OCI-LY1 (cell line): ENCODE measurements at regions not wholly inside any gene's neighbourhood (a gene's known extent, or its start where the extent isn't known, plus 50 kb on each side); places are given as distances from the start of the nearest gene placed in this dataset.

Experiments used
- CTCF ChIP-seq: fragments of 200-600 bp; sonication (generic), shearing (Covaris generic); IDR thresholded peaks from 2 replicates; pipeline ENCODE4 v1.5.1; 2017; ENCODE audit warnings: mild to moderate bottlenecking, antibody characterized with exemption, low read length, moderate library complexity, mixed read lengths
- EZH2 ChIP-seq: fragments of 200-600 bp; sonication (generic), shearing (Covaris generic); IDR thresholded peaks from 2 replicates; pipeline ENCODE4 v1.8.0; 2017; ENCODE audit warnings: borderline replicate concordance, mixed run types, mild to moderate bottlenecking, antibody characterized with exemption, low read length, moderate library complexity, mixed read lengths

DNA sequence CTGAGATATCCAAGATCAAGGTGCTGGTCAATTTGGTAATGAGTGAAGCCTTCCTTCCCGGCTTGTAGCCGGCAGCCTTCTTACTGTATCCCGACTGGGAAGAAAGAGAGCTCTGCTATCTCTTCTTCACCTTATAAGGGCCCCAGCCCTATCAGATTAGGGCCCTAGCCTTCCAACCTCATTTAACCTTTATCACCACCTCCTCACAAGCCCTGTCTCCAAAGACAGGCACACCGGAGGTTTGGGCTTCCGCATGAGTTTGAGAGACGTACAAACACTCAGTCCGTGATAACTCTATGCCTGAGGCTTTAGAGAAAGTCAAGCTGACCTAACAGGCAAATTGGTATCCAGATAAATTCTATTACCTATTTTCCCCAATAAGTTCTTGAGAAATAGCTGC, 243.9 kb downstream of the OPA1 start:
- TF ChIP-seq CTCF (no peak), EZH2 (no peak)
